HEK293 (cell line): ENCODE measurements at regions not wholly inside any gene's neighbourhood (a gene's known extent, or its start where the extent isn't known, plus 50 kb on each side); places are given as distances from the start of the nearest gene placed in this dataset.

ENCODE experiments used
- CTCF ChIA-PET: fragments of 350-600 bp; formaldehyde crosslinking; extraction: SDS; loops from one replicate; lab custom pipeline; 2021; ENCODE audit warnings: antibody characterized with exemption; lab: Yijun Ruan, JAX
- POLR2A ChIA-PET: fragments of 300-600 bp; formaldehyde crosslinking; extraction: SDS; loops from one replicate; lab custom pipeline; 2020; ENCODE audit warnings: antibody characterized with exemption, inconsistent platforms; lab: Yijun Ruan, JAX
- H3K27ac ChIP-seq: fragments of 200-500 bp; sonication (Bioruptor generic); 2 replicates; pipeline ENCODE4 v1.5.1; 2014; ENCODE audit warnings: low read depth, low read length, control low read depth, inconsistent platforms; ENCODE audit errors: extremely low read depth
- H3K36me3 ChIP-seq, 2 experiments: fragments of 200-500 bp in 1 of 2; sonication (Bioruptor generic) in 1 of 2; 1 replicate in 1 of 2; 2 replicates in 1 of 2; pipeline ENCODE4 v1.5.1; 2014 to 2017; ENCODE audit warnings: inconsistent platforms in 2 of 2, low read length in 2 of 2; ENCODE audit not compliant: control insufficient read depth in 2 of 2, insufficient read depth in 1 of 2
- H3K4me1 ChIP-seq: fragments of 200-500 bp; sonication (Bioruptor generic); 2 replicates; pipeline ENCODE4 v1.5.1; 2014; ENCODE audit warnings: mild to moderate bottlenecking, low read length, inconsistent platforms; ENCODE audit not compliant: control insufficient read depth, insufficient read depth
- H3K4me3 ChIP-seq: 2 replicates; pipeline ENCODE4 v1.5.1; 2011; ENCODE audit warnings: low read depth, mild to moderate bottlenecking, control low read depth, low read length, moderate library complexity
- H3K9me3 ChIP-seq: fragments of 200-500 bp; sonication (Bioruptor generic); 2 replicates; pipeline ENCODE4 v1.5.1; 2014; ENCODE audit warnings: low read depth, low read length, inconsistent platforms; ENCODE audit not compliant: control insufficient read depth, insufficient read depth
- EGR2 ChIP-seq: fragments of 450-650 bp; formaldehyde crosslinking; IDR thresholded peaks from 2 replicates; pipeline ENCODE4 v1.5.1; 2016; ENCODE audit warnings: low read depth, missing biosample characterization, missing genetic modification characterization
- HOXD13 ChIP-seq: sonication (generic); formaldehyde crosslinking; IDR thresholded peaks from 2 replicates; pipeline ENCODE4 v1.8.0; 2022; ENCODE audit warnings: missing genetic modification reagents, borderline replicate concordance
- RBAK ChIP-seq: fragments of 450-650 bp; formaldehyde crosslinking; IDR thresholded peaks from 2 replicates; pipeline ENCODE4 v1.5.1; 2016; ENCODE audit warnings: missing biosample characterization, missing genetic modification characterization
- ZNF114 ChIP-seq: fragments of 450-650 bp; formaldehyde crosslinking; IDR thresholded peaks from 2 replicates; pipeline ENCODE4 v1.5.0; 2017; ENCODE audit warnings: missing biosample characterization, missing genetic modification characterization
- ZNF132 ChIP-seq: fragments of 450-650 bp; formaldehyde crosslinking; IDR thresholded peaks from 2 replicates; pipeline ENCODE4 v1.5.1; 2017; ENCODE audit warnings: missing biosample characterization, missing genetic modification characterization, borderline replicate concordance
- ZNF169 ChIP-seq: fragments of 450-650 bp; formaldehyde crosslinking; IDR thresholded peaks from 2 replicates; pipeline ENCODE4 v1.5.1; 2016; ENCODE audit warnings: missing biosample characterization, missing genetic modification characterization
- ZNF184 ChIP-seq: fragments of 450-650 bp; IDR thresholded peaks from 2 replicates; pipeline ENCODE4 v1.5.1; 2018; ENCODE audit warnings: missing biosample characterization, mild to moderate bottlenecking, missing genetic modification characterization
- ZNF2 ChIP-seq: fragments of 450-650 bp; formaldehyde crosslinking; IDR thresholded peaks from 2 replicates; pipeline ENCODE4 v1.5.1; 2016; ENCODE audit warnings: missing biosample characterization, missing genetic modification characterization
- ZNF23 ChIP-seq: fragments of 450-650 bp; formaldehyde crosslinking; IDR thresholded peaks from 2 replicates; pipeline ENCODE4 v1.5.1; 2016; ENCODE audit warnings: missing biosample characterization, missing genetic modification characterization, borderline replicate concordance
- ZNF37A ChIP-seq: fragments of 450-650 bp; IDR thresholded peaks from 2 replicates; pipeline ENCODE4 v1.5.1; 2018; ENCODE audit warnings: missing biosample characterization, missing genetic modification characterization
- ZNF549 ChIP-seq: fragments of 450-650 bp; IDR thresholded peaks from 2 replicates; pipeline ENCODE4 v1.5.1; 2018; ENCODE audit warnings: missing biosample characterization, missing genetic modification characterization, mild to moderate bottlenecking, inconsistent platforms, moderate library complexity
- ZNF701 ChIP-seq: fragments of 450-650 bp; formaldehyde crosslinking; IDR thresholded peaks from 2 replicates; pipeline ENCODE4 v1.5.1; 2016; ENCODE audit warnings: missing biosample characterization, missing genetic modification characterization
- ZNF792 ChIP-seq: fragments of 450-650 bp; formaldehyde crosslinking; IDR thresholded peaks from 2 replicates; pipeline ENCODE4 v1.5.1; 2016; ENCODE audit warnings: missing biosample characterization, missing genetic modification characterization
- ZSCAN30 ChIP-seq: fragments of 450-650 bp; IDR thresholded peaks from 2 replicates; pipeline ENCODE4 v1.5.1; 2018; ENCODE audit warnings: missing biosample characterization, mild to moderate bottlenecking, missing genetic modification characterization, moderate library complexity
- TF ChIP-seq, protein P1 (sequence below): fragments of 450-650 bp; formaldehyde crosslinking; IDR thresholded peaks from 2 replicates; pipeline ENCODE4 v1.5.1; 2016; ENCODE audit warnings: missing biosample characterization, missing genetic modification characterization, borderline replicate concordance
- TF ChIP-seq, protein P2 (sequence below): fragments of 450-650 bp; IDR thresholded peaks from 2 replicates; pipeline ENCODE4 v1.5.1; 2018; ENCODE audit warnings: missing biosample characterization, missing genetic modification characterization

DNA sequence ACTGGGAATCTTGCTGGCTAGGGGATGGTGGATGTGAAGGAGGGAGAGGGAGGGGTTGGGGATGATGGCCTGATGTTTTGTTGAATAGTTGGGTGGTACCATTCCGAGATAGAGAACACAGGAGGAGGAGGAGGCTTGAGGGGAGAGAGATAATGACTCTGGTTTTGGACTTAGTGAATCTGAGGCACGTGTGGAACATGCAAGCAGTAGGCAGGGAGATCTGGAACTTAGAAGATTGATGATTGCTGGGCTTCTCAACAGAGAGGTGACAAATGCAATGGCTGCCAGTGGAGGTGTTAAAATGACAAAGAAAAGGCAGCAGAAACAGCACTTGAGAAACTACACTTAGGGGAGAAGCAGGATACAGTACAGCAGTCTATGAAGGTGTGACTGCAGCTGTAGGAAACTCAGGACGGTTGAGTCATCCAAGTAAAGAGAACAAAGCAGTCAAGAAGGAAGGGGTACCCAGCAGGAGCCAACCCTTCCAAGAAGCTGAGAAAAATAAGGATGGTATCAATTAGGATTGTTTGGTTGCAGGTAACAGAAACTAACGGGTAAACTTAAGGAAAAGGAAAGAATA lies 186.8 kb upstream of the FOXN2 start:
- ChIA-PET CTCF (interaction anchor here (0.9 kb wide), 1 partner anchor 23 kb away, joined by 3 read pairs; no protein-coding TSS in a partner anchor), POLR2A (no interaction called here)
- Histone ChIP-seq H3K9me3 (no peaks in the 10 kb centered on the region), H3K4me3 (no peak overlapping the region), H3K4me1 (no peaks in the 10 kb centered on the region), H3K27ac (no peak overlapping the region), H3K36me3 (no peaks in the 10 kb centered on the region)
- TF ChIP-seq, protein P1, sequence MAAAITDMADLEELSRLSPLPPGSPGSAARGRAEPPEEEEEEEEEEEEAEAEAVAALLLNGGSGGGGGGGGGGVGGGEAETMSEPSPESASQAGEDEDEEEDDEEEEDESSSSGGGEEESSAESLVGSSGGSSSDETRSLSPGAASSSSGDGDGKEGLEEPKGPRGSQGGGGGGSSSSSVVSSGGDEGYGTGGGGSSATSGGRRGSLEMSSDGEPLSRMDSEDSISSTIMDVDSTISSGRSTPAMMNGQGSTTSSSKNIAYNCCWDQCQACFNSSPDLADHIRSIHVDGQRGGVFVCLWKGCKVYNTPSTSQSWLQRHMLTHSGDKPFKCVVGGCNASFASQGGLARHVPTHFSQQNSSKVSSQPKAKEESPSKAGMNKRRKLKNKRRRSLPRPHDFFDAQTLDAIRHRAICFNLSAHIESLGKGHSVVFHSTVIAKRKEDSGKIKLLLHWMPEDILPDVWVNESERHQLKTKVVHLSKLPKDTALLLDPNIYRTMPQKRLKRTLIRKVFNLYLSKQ (tag by site-specific recombination) = no peak
- no peak for TF ChIP-seq ZNF169 (tag by site-specific recombination)
- TF ChIP-seq ZNF549 (tag by site-specific recombination) = no peak
- TF ChIP-seq RBAK = no peak
- TF ChIP-seq, protein P2, sequence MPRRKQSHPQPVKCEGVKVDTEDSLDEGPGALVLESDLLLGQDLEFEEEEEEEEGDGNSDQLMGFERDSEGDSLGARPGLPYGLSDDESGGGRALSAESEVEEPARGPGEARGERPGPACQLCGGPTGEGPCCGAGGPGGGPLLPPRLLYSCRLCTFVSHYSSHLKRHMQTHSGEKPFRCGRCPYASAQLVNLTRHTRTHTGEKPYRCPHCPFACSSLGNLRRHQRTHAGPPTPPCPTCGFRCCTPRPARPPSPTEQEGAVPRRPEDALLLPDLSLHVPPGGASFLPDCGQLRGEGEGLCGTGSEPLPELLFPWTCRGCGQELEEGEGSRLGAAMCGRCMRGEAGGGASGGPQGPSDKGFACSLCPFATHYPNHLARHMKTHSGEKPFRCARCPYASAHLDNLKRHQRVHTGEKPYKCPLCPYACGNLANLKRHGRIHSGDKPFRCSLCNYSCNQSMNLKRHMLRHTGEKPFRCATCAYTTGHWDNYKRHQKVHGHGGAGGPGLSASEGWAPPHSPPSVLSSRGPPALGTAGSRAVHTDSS (tag by site-specific recombination) = no peak
- no peak for TF ChIP-seq ZNF701
- no peak for TF ChIP-seq ZNF792 (tag by site-specific recombination)
- TF ChIP-seq ZNF184 (tag by site-specific recombination) = no peak
- no peak for TF ChIP-seq ZNF2 (tag by site-specific recombination)
- no peak for TF ChIP-seq ZNF23 (tag by site-specific recombination)
- TF ChIP-seq ZSCAN30 = no peak
- TF ChIP-seq ZNF114 (tag by site-specific recombination) = no peak

DNA sequence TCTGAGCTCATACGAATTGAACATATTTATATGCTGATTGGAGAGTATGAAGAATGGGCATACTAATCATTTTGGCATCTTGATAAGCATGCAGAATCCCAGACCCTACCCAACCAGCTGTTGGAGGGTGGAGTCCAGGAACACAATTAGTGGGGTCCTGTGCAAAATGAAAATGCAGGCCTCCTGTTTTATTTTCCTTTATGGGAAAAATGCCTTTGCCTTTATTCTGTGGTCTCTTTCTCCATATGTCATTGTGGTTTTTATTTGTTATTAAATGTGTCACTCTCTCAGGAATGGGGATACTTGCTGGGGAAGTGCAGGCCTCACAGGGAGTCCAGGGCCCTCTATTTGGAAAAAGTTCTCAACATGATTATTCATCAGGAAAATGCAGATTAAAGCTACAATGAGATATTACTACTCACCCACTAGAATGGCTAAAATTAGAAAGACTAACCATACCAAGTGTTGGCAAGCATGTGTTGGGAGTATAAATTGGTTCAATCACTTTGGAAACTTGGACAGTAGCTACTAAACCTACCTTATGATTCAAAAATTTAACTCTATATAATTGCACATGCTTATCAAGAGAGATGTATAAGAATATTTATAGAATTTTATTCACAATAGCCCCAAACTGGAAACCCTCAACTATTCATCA lies 185.1 kb upstream of the FOXN2 start:
- no peaks in the 10 kb centered on the region for H3K9me3 ChIP-seq
- H3K4me3 ChIP-seq = no peak overlapping the region
- H3K4me1 ChIP-seq = no peaks in the 10 kb centered on the region
- TF ChIP-seq ZNF184 (tag by site-specific recombination) (peak; percentile 83), HOXD13 (CRISPR knock-in tag) (no peak)
- no peak overlapping the region for H3K27ac ChIP-seq
- H3K36me3 ChIP-seq = no peaks in the 10 kb centered on the region
- ChIA-PET POLR2A (no interaction called here), CTCF (no interaction called here)

DNA sequence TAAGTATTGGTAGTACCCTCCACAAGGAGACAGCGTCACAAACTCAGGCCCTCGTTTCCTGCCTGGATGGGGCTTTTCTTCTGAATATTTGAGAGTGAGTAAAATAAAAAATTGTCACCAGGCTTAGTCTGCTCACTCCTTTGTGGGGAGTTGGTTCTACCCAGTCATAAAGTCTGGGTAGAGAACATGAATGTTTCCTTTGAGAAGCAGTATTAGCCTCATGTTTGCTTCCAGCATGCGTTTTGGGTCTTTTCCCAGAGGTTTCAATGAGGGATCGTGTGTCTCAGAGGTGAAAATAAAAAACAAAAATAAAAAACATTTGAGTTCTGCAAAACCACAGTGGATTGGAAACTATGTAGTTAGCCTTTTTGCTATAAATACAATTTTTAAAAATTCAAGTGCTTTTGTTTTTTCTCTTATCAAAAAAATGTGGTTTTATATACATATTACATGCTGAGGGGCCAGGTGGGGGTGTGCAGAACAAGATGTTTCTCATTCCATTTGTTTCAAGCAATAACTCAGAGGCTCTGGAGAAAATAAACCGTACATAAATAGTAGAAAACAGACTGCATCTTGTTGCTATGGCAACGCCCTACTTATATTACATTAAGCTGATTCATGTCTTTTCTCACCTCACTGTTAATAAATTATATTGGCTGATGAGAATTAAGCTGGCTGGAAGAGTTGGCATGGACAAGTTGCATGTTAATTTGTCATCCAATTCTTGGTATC lies 182.8 kb upstream of the FOXN2 start:
- TF ChIP-seq EGR2 (no peak), ZNF701 (no peak), ZNF37A (tag by site-specific recombination) (no peak), ZNF132 (tag by site-specific recombination) (no peak)
- no peaks in the 10 kb centered on the region for H3K4me1 ChIP-seq
- POLR2A ChIA-PET = no interaction called here
- no peak overlapping the region for H3K27ac ChIP-seq
- no peak overlapping the region for H3K4me3 ChIP-seq
- no peaks in the 10 kb centered on the region for H3K9me3 ChIP-seq
- CTCF ChIA-PET = interaction anchor here (1.0 kb wide), 1 partner anchor 15 kb away, joined by 4 read pairs; no protein-coding TSS in a partner anchor
- no peaks in the 10 kb centered on the region for H3K36me3 ChIP-seq
